A673 (cell line): ENCODE measurements at regions not wholly inside any gene's neighbourhood (a gene's known extent, or its start where the extent isn't known, plus 50 kb on each side); places are given as distances from the start of the nearest gene placed in this dataset.

Experiments
- EZH2 ChIP-seq: fragments of 200-600 bp; sonication (generic); IDR thresholded peaks from 2 replicates; pipeline ENCODE4 v1.6.1; 2017; ENCODE audit warnings: borderline replicate concordance, low read depth, mild to moderate bottlenecking, mixed read lengths, antibody characterized with exemption, low read length; ENCODE audit not compliant: poor library complexity, severe bottlenecking
- TF ChIP-seq, protein P1 (sequence below): fragments of 300-800, 200-600 bp; sonication (generic); conservative IDR thresholded peaks from 2 replicates; pipeline ENCODE4 v1.5.1; 2017; ENCODE audit warnings: low read depth, mild to moderate bottlenecking, antibody characterized with exemption, low read length, moderate library complexity, mixed read lengths

GRCh38 chr4:42718336-42718735 lies 61.4 kb upstream of the ATP8A1 start:
- TF ChIP-seq, protein P1, sequence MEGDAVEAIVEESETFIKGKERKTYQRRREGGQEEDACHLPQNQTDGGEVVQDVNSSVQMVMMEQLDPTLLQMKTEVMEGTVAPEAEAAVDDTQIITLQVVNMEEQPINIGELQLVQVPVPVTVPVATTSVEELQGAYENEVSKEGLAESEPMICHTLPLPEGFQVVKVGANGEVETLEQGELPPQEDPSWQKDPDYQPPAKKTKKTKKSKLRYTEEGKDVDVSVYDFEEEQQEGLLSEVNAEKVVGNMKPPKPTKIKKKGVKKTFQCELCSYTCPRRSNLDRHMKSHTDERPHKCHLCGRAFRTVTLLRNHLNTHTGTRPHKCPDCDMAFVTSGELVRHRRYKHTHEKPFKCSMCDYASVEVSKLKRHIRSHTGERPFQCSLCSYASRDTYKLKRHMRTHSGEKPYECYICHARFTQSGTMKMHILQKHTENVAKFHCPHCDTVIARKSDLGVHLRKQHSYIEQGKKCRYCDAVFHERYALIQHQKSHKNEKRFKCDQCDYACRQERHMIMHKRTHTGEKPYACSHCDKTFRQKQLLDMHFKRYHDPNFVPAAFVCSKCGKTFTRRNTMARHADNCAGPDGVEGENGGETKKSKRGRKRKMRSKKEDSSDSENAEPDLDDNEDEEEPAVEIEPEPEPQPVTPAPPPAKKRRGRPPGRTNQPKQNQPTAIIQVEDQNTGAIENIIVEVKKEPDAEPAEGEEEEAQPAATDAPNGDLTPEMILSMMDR = no peak
- TF ChIP-seq EZH2 = no peak
